Renal pelvis (tissue), 1 donor: ENCODE measurements at regions not wholly inside any gene's neighbourhood (a gene's known extent, or its start where the extent isn't known, plus 50 kb on each side); places are given as distances from the start of the nearest gene placed in this dataset.
A peak's percentile ranks its signal among the peaks of the same experiment; 100 is the strongest.
"Not testable (repeated sequence)": the region's sequence is repeated elsewhere in the genome, so short reads cannot be mapped to it uniquely, and the experiment has no call there.

Experiments
- DNase-seq: peaks from one replicate; pipeline ENCODE4 v3.0.0-alpha.2; 2013

DNA sequence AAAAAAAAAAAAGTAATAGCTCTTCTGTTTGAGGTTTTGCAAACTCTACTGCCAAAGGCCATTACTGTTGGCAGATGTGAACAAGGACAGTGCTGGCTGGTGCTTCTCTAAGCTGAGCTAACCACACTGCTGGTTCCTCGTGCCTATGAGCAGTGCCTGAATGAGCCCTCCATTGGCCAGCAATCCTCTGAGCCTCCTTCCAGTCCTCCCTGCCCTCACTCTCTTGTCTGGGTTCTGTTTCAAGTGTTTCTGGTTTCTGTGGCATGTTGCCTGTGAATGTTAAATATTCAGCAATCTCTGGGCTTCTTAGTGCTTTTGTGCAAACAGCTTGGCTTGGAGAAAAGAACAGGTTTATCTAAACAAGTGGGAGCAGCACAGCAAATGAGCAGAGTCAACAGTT lies 161.3 kb upstream of the AUTS2 start:
- no peak for DNase-seq

DNA sequence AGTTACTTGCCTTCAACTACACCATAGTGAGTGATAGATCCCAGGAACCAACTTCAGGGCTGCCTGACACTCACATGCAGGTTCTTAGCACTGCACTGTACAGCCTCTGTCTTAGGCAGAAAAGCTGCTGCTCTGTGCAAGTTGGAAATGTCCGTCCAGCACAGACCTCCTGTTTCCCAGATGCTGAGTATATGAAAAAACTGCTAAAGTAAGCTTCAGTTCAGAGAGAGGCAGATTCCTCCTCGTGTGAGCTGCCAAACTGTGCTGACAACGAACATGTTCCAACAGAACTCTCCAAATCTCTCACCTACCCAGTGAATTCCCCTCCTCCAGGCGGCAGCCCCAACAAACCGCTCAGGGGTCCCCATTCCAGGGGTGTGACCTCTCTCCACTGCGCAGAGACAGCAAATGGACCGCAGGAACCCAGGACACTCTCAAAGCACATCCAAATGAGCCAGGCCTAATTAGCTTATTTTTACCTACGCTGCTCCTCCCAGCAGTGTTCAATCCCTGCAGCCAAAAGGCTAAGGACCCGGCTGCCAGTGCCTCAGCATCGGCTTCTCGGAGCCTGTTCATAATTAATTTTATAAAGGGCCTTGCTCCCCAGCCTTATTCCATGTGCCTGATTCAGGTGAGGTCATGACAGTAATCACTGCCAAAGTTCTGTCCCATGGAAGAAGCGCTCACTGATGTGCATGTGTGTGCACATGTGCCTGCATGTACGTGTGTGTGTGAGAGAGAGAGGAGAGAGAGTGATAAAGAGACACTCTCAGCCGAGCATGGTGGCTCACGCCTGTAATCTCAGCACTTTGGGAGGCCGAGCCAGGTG lies 159.5 kb upstream of the AUTS2 start:
- no peak for DNase-seq

DNA sequence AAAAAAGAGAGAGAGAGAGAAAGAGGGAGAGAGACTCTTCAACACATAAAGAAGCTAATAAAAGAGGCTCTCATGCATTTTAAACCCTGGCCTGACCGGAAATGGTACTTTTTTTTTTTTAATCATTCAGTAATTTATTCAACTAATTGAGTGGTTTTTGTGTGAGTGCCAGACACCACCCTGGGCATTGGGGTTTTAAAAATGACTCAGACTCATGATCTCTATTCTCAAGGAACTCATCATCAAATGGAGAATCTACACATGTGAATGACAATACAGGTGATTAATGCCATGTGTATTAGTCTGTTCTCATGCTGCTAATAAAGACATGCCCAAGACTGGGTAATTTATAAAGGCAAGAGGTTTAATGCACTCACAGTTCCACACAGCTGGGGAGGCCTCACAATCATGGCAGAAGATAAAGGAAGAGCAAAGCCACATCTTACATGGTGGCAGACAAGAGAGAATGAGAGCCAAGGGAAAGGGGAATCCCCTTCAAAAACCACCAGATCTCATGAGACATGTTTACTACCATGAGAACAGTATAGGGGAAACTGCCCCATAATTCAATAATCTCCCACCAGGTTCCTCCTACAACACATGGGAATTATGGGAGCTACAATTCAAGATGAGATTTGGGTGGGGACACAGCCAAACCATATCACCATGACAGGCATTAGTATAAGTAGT lies 158.5 kb upstream of the AUTS2 start:
- DNase-seq: no peak

DNA sequence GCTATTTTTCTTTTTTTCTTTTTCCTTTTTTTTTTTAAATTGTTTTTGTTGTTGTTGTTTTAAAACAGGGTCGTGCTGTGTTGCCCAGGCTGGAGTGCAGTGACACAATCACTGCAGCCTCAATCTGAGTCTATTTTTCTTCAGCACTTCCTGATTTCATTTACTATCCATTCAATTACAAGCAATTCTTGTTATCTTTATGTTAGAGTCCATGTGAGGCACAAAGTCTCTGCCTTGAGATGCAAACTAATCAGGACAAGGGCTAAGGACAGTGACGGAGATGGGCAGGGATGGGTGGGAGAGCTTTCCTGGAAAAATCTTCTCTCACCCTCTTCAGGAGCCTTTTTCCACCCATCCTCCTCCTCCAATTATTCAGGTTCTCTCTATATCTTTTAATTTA lies 157.3 kb upstream of the AUTS2 start:
- no peak for DNase-seq

DNA sequence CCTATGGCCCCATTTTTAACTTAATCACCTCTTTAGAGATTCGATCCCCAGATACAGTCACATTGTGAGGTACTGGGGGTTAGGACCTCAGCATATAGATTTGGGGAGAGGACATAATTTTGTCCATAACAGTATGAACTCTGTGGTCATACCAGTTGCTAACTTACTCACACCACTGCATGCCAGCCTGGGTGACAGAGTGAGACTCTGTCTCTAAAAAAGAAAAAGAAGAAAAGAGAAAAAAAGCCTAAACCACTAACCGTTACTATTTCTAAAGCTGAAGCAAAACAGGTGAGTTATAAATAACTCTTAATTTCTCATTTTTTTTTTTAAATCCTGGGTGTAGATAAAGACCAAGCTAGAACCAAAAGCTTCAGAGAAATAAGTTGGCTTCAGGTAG lies 155.1 kb upstream of the AUTS2 start:
- DNase-seq: no peak

DNA sequence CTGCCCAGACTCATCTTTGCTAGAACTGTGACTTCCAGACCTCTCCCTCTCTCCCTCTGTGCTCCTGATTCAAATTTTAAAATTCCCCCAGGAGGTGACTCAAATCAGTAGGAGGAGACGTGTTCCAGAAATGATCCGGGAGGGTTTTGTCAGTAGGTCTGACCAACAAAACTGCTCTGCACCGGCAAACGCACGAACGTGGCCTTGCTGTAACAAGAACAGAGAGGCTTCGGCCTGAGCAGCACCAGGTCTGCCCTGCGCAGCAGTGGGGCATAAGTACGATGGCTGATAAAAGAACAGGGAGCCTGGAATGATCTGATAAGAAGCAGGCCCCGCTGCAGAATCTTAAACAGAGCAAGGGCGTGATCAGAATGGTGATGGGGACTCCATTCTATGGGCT lies 152.7 kb upstream of the AUTS2 start:
- no peak for DNase-seq

DNA sequence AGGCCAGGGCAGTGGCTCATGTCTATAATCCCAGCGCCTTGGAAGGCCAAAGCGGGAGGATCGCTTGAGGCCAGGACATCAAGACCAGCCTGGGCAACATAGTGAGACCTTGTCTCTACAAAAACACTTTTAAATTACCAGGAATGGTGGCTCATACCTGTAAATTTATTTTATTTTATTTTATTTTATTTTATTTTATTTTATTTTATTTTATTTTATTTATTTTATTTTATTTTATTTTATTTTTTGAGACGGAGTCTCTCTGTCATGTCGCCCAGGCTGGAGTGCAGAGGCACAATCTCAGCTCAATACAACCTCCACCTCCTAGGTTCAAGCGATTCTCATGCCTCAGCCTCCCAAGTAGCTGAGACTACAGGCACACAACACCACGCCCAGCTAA lies 152.1 kb upstream of the AUTS2 start:
- DNase-seq: not testable (repeated sequence)

DNA sequence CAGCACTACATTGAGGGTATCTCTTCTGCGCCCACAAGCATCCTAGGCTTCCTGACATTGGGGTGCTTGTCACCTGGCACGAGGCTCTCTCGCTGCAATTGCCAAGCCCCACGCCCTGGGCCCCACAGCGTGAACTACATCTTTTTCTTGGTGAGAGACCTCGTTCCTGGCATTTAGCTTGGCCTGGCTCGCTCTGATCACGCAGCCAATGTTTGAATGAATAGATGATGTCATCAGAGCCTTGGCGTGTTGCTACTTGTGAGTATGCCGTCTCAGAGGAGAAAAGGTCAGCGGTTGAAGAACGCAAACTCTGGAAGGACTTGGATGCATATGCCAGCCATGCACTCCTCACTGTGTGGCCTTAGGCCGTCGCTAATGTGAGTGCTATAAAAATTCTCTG lies 150.2 kb upstream of the AUTS2 start:
- no peak for DNase-seq

DNA sequence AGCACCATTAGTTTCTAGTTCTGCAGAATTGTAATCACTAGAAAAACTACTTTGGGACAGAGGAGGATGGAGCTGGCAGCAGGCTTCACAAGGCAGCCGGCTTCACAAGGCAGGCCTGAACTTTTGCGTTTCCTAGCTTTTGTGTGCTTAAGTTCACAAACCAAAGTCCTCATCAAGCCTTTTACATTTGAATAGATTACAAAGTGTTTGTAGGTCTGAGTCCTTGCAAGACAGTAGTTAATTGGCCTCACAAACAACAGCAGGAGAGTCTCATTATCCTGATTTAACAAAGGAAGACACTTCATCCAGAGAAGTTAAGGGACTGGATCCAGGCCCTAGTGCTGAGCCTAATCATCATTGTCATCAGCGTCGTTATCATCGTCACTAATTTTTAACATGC lies 147.8 kb upstream of the AUTS2 start:
- no peak for DNase-seq

DNA sequence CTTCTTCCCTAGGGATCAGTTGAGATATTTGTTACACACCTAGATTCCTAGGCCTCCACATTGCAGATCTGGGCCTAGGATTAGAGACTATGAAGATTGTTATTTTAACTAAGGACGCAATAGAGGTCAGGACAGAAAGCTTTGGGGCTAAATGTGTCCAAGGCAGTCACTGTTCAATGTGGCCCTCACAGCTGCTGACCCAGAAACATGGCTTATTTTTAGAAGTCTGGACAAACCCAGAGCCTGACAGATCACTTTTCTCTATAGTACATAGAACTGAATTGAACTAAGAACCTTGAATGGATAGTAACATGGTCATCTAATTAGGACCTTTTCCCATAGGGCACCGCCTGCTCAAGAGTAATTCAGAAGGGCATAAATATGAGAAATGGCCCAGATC lies 146.6 kb upstream of the AUTS2 start:
- no peak for DNase-seq

DNA sequence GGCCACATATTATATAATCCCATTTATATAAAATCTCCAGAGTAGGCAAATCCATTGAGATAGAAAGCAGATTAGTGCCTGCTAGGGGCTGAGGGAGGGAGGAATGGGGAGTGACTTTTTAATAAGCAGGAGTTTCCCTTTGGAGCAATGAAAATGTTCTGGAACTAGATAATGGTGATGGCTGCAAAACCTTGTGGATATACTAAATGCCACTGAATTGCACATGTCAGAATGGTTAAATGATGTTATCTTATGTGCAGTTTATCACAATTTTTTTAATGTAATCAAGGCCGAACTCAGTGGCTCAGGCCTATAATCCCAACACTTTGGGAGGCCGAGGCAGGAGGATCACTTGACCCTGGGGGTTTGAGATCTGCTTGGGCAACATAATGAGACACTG lies 145.5 kb upstream of the AUTS2 start:
- no peak for DNase-seq

DNA sequence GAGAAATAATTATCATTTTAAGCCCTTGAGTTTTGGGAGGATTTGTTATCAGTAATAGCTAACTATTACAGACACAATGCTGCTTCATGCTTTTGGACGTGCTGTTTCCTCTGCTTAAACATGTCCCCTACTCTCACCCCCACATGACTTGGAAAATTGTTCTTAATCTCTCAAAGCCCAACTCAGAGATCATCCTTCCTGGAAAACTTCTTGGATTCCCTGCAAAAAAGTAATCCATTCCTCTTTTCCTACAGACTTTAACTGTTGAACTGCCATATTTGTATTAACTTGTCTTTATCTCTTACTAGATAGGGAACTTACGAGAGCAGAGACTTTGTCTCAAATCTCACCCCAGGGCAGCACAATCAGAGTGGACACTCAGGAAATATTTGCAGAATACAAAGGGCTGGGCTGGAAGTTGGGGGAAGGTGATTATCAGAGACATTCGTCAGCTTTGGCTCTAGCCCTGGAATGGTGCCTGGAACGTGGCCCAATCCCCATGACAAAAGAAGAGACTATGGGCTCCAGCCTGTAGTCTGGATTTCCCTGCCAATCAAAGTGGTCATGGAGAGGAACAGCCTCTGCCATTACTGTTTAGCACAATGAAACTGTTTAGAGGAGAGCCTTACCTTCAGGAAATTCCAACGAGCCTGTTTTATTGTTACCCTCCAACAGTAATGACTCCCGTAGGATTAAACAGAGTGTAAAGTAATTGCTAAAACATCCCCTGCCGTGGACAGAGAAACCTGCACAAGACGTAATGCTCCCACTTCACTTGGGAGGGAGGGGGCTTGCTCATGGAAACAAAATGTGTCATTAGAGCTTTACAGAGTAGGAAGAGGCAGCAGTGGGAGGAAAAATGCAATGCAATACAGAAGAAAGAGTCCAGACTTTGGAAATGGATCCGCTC lies 140.4 kb upstream of the AUTS2 start:
- DNase-seq: peak; percentile 19

DNA sequence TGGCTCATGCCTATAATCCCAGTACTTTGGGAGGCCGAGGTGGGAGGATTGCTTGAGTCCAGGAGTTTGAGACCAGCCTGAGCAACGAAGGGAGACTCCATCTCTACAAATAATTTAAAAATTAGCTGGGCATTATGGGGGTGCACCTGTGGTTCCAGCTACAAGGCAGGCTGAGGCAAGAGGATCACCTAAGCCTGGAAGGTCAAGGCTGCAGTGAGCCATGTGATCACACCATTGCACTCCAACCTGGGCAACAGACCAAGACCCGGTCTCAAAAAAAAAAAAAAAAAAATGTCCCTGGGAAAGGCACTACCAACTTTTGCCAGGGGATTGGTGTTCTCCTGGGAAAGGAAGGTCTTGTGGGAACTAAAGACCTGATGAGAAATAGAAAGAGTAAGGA lies 134.2 kb upstream of the AUTS2 start:
- DNase-seq: no peak

DNA sequence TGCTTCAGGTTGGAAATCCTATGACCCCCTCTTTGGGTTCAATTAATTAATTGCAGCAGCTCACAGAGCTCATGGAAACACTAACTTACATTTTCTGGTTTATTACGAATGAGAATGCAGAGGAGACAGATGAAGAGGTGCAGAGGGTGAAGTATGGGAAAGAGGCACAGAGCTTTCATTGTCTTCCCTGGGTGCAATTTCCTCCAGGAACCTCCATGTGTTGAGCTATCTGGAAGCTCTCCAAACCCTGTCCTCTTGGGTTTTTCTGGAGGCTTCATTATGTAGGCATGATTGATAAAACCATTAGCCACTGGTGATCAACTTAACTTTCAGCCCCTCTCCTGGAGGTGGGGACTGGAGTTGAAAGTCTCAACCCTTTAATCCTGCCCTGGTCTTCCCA lies 133.0 kb upstream of the AUTS2 start:
- no peak for DNase-seq

DNA sequence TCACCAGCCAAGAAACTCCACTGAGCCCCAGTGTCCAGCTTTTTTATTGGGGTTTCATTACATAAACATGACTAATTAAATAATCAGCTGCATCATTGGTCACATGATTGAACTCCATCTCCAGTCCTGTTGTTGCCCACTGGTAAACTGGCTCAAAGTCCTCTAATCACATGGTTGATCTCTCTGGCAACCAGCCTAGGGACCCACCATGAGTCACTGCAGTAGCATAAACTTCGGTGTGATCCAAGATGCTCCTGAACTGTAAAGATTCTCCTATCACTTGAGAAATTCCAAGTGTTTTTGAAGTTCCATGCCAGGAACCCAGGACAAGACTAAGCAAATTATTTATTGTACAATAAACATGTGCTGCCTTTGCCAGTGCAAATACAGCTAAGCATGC lies 130.4 kb upstream of the AUTS2 start:
- no peak for DNase-seq

DNA sequence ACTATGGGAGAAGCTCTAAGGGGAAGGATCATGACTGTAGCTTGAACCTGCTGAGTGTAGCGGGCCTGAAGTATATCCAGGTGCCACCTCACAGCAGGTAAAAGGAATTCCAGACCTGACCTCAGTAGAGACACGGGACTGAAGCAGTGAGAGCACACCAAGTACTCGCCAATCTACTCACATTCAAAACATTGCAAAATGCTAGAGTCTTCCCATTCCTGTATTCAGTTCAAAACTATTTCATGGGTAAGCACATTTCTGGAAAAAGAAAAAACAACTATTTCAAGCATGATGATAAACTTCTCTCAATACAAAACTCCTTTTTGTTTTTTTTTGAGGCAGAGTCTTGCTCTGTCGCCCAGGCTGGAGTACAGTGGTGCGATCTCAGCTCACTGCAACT lies 121.9 kb upstream of the AUTS2 start:
- no peak for DNase-seq

DNA sequence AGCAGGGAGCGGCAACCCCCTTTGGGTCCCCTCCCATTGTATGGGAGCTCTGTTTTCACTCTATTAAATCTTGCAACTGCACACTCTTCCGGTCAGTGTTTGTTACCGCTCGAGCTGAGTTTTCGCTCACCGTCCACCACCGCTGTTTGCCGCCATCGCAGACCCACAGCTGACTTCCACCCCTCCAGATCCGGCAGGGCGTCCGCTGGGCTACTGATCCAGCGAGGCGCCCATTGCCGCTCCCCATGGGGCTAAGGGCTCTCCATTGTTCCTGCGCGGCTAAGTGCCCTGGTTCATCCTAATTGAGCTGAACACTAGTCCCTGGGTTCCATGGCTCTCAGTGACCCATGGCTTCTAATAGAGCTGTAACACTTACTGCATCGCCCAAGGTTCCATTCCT lies 115.6 kb upstream of the AUTS2 start:
- no peak for DNase-seq

DNA sequence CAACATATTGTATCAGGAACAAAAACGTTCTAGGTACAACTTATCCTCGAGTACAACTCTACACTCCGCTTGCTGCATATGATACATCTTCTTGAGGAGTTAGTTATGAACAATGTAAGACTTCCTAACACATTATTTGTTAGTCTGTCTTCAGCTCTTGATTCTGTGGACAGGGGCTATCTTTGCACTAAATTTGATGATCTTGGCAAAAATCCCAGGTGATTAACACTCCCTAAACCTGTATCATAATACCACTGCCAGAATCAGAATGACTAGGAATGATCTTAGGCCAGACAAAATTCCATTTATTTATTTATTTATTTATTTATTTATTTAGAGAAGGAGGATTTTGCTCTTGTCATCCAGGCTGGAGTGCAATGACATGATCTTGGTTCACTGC lies 108.7 kb upstream of the AUTS2 start:
- DNase-seq: no peak

DNA sequence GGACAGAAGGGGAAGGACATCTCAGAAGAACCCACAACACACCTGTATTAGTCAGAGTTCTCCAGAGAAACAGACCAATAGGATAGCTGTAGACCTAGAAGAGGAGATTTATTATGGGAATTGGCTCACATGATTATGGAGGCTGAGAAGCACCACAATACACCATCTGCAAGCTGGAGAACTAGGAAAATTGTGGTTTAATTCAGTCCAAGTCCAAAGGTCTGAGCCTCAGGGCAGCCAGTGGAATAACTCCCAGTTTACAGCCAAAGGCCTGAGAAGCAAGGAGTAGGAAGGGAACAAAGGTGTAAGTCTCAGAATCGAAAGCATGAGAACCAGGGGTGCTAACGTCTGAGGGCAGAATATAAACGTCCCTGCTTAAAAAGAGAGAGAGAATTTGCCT lies 99.6 kb upstream of the AUTS2 start:
- no peak for DNase-seq

DNA sequence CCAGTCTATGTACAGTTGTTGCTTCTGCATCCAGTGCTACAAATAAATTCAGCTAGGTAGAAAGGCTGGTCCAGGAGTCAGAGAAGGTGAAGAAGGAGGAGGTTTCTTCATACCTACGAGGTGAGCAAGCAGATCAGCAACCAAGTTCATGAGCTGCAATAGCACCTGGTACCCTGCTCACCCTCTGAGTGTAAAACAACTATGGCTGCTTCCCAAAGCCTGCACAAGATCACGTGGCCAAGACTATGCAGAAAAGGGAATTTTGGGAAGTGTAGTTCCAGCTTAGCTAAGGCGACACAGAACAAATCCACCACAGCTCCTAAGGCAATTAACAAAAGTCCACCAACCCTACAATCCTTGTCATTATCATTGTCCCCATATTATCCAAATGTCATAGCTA lies 95.9 kb upstream of the AUTS2 start:
- no peak for DNase-seq

DNA sequence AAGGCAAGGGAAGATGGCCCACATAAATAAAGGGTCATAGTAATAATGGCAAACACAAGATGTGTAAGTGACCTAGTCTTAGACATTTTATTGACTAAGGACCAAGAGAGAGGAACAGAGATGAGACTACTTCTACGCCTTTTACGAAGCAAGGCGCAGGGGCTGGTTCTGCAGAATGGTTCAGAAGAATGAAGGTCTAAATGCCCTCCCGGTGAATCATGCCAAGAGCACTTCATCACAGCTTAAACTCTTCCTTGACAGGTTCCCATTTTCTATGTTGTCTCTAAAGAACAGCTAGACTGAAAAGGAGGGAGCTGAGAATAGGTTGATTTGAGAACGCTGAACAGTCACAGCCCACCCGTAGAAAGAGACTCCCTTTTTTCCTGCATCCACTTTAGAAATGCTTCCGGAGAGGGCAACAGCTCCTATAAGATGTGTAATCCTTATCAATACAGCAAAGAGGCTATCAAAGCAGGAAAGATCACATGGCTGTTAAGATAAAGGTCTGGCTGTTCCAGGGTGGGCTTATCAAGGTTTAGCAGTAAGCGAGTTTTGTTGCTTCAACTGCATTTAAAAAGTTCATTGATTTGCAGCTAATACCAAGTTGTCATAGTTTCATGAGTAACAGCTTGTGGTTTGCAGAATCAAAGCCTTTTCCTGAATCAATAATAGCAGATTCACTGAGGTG lies 93.4 kb upstream of the AUTS2 start:
- DNase-seq: no peak

DNA sequence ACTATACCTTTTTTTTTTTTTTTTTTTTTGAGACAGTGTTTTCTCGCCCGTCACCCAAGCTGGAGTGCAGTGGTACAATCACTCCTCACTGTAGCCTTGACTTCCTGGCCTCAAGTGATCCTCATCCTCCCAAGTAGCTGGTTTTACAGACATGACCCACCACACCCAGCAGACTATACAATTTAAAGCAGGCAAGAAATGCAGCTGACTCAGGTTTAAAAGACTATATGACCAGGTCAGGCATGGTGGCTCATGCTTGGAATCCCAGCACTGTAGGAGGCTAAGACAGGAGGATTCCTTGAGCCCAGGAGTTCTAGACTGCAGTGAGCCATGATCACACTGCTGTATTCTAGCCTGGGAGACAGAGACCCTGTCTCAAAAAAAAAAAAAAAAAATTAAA lies 89.5 kb upstream of the AUTS2 start:
- no peak for DNase-seq
